NCI-H1105 (cell line): ENCODE measurements at regions not wholly inside any gene's neighbourhood (a gene's known extent, or its start where the extent isn't known, plus 50 kb on each side); places are given as distances from the start of the nearest gene placed in this dataset.
A peak's percentile ranks its signal among the peaks of the same experiment; 100 is the strongest.
"Not testable (repeated sequence)": the region's sequence is repeated elsewhere in the genome, so short reads cannot be mapped to it uniquely, and the experiment has no call there.

Experiments
- DNase-seq: peaks from one replicate; lab custom pipeline; 2025; lab: John Stamatoyannopoulos, UW

DNA sequence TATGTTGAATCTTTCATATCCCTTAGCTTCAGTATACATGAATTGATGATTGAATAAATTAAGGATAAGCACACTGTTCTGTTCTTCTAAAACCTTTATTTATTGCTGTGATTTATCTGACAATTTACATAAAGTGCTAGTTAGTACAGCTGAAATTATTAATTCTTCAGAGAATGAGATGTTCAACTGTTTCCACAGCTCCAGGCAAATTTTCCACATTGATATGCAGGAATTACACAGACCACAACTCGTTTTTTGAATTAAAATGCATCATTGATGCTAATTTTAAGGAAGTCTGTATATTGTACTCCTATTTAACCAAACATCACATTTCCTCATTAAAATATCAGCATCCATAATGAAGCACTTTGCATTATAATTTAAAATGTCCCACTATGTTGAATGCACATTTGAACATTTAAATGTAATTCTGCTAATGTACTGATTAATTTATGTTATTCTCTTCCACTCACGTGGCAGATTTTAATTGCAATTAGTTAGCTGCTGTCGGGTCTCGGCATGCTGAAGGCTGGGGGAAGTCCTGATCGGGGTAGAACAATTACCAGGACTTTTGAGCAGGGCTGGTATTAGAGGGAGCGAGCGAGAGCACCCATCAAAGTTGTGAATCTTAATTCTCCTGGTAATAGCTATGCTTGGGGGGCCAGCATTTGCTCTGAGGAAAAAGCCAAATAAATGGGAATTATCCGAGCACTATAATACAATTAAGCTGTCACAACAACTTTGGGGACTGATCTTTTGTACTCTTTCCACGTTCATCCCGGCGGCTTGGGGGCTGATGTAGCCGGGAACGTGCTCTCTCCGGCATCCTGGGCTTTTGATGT lies 136.7 kb upstream of the TMTC4 start:
- DNase-seq, result no peak

- no peak for DNase-seq
Observed at GRCh38 chr13:100810481-100810880, 135.9 kb upstream of the TMTC4 start.

DNA sequence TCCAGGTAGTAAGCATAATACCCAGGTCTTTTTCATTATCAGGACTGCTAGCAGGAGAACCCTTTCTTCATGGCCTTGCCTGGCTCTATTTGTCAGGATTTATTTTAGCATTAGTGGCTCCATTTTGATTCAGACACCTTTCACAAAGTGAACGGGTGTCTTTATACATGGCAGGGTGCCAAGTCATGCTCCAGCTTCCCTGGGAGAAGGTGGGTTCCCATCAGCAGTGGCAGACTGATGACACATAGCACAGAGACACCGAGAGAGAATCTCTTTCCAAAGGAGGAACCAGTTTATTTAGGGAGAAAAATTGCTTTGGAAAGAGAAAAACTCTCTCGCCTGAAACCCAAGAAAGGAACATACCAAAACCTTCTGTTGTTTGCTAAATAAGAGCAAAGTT lies 135.3 kb upstream of the TMTC4 start:
- no peak for DNase-seq

DNA sequence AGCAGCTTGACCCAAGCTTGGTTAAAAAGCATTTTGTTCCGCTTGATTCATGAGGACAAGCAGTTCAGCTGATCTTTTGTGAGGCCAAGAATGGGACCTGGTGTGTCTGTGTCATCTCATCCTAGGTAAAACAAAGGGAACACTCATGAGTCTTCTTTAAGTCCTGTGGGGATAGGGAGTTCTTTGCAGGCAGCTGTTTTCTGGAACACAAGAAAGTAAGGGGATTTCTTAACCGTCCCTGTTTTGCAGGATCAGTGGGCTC lies 134.5 kb upstream of the TMTC4 start:
- DNase-seq, result no peak

DNA sequence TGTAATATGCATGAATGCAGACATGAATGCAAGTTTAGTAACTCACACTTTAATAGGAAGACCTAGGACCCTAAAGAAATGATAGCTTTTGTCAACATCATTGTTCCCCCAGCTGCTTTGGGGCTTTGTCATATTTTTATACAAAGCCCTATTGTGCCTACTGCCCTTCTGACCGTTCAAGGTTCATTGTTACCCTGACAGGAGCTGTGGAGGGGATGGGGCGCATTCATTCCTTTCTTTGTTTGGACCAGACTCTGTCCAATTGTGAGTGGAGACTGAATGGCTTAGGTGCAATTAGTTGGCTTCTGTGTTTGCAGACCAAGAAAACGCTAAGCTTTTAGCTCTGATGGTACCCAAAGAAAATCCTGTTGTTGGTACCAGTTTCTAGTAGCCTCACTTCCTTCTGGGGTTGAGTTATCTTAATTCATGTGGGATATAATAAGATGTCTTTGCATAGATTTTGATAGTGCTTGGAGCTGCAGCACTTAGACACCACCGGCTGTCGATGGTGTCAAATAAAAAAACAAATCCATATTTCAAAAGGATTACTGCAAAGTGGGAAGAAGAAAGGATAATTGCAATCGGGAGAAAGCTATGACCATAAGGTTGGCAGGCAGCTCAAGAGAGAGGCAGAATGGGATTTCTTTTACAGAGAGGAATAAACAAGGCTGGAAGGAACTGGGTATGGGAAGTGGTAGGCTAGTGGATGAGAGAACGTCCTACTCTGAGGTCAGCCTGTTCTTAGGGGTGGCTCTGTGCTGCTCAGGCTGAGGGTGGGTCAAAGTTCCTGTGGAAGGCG lies 133.9 kb upstream of the TMTC4 start:
- DNase-seq, result no peak

DNA sequence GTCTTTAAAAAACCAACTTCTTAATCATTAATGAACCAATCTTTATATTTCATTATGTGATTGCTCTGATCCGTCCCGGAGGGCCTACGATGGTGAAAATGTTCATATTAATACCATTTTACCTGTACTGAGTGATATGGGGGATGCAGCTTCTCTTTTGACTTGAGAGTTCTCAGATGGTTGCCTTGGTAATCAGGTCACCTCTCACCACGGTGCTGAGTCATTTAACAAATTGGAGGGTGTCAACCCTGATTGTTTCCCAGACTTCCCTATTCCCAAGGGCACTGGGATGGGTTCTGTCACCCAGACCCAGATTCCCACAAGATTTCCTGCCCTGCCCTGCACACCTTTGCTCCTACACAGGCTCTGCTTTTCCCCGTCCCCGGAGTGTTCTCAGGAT lies 128.5 kb upstream of the TMTC4 start:
- no peak for DNase-seq

- DNase-seq, result no peak
Observed at GRCh38 chr13:100800283-100800875, 125.8 kb upstream of the TMTC4 start.

- DNase-seq, result no peak
Observed at GRCh38 chr13:100798739-100799361, 124.3 kb upstream of the TMTC4 start.

GRCh38 chr13:100797921-100798320 lies 123.3 kb upstream of the TMTC4 start:
- DNase-seq, result no peak

- DNase-seq, result no peak
Observed at GRCh38 chr13:100796463-100796862, 121.9 kb upstream of the TMTC4 start.

DNA sequence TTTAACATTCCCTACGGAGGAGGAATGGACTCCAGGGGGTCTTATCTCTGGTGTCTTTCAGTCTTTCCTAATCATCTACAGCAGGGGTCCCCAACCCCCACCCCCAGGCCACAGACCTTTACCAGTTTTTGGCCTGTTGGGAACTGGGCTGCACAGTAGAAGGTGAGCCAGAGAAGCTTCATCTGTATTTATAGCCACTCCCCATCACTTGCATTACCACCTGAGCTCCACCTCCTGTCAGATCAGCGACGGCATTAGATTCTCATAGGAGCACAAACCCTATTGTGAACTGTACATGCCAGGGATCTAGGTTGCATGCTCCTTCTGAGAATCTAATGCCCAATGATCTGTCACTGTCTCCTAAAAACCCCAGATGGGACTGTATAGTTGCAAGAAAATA lies 120.0 kb upstream of the TMTC4 start:
- no peak for DNase-seq

DNA sequence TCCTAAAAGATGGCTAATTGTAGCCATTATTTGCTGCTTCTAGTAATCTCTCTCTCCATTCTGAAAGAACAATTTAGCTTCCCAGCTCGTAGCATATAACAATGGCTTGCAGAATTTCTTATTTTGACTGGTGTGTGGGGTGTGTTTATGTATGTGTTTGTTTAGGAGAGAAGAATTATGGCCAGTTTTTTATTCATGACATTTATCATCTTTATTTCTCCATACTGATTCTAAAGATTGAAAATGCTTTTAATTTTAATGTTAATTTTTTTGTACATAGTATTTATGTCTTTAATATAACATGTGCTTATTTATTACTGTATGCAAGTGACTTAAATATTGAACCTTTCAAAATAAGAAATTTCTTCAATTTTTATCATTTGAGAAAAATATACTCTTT lies 115.8 kb upstream of the TMTC4 start:
- no peak for DNase-seq

- DNase-seq, result no peak
Observed at GRCh38 chr13:100789968-100790367, 115.4 kb upstream of the TMTC4 start.

GRCh38 chr13:100789481-100789880 lies 114.9 kb upstream of the TMTC4 start:
- peak; percentile 59 for DNase-seq

GRCh38 chr13:100789025-100789424 lies 114.4 kb upstream of the TMTC4 start:
- no peak for DNase-seq

DNA sequence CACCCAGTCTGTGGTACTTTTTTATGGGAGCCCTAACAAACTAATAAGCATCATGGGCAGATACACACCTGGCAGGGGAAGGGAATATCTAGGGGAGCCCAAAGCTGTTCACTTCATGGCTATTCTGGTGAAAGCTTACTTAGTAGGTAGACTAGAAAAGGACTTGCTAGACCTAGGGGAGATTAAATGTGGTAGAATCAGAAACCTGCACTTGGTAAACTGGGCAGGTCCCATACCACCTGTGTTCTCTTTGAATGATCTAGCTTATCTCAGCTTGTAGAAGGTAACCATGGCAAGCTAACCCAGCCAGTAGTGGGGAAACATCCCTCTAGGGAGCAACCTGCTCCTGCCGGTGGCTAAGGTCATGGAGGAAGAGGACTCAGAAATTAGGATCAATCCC lies 113.9 kb upstream of the TMTC4 start:
- DNase-seq, result no peak

- no peak for DNase-seq
Observed at GRCh38 chr13:100787899-100788298, 113.3 kb upstream of the TMTC4 start.

GRCh38 chr13:100776686-100777085 lies 102.1 kb upstream of the TMTC4 start:
- not testable (repeated sequence) for DNase-seq

DNA sequence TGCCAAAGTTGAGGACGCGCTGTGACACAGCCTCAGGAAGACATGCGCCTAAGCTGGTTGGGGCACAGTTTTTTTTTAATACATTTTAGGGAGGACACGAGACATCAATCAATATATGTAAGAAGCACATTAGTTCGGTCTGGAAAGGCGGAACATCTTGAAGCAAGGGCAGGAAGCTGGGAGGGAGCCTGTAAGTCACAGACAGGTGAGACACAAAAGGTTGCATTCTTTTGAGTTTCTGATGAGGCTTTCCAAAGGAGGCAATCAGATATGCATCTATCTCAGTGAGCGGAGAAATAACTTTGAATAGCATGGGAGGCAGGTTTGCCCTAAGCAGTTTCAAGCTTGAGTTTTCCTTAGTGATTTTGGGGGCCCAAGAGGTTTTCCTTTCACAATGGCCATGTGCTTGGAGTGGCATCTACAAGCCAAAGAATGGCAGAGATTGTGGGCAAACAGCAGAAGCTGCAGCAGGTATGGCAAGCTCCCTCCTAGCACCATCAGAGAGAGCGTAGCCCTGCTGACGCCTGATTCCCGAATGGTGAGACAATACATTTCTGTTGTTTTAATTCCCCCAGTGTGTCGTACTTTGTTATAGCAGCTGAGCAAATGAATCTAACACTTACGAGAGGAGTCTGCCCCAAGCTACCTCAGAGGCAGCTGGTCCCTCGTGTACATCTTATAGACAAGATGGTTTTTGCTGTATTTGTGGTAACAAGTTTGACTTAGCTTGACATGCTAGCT lies 99.5 kb upstream of the TMTC4 start:
- no peak for DNase-seq

- no peak for DNase-seq
Observed at GRCh38 chr13:100773429-100773828, 98.8 kb upstream of the TMTC4 start.

DNA sequence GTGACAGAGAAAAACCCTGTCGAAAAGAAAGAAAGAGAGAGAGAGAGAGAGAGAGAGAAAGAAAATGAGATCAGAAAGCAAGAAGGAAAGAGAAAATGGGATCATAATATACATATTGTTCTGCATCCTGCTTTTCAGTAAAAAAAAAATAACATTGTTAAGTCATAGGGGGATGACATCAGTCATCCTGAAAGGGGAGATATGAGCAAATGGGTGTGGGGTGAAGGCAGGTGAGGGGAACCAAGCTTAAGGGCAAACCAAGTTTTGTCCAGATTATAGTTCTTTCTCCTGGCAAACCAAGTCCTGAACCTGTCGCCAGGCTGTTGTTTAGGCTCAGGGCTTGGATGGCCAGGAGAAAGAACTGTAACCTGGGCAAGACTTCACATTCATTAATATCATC lies 92.6 kb upstream of the TMTC4 start:
- no peak for DNase-seq

GRCh38 chr13:100766570-100766969 lies 92.0 kb upstream of the TMTC4 start:
- not testable (repeated sequence) for DNase-seq
